ENCODE measurements at regions not wholly inside any gene's neighbourhood (a gene's known extent, or its start where the extent isn't known, plus 50 kb on each side); places are given as distances from the start of the nearest gene placed in this dataset.
A peak's percentile ranks its signal among the peaks of the same experiment; 100 is the strongest.

- in situ Hi-C loops (cut with HindIII; ENCODE audit: low pct_ligation_motif_present, low pct_unique_long_range_greater_than_20kb, low sequenced_read_pairs): no loop called here
- no peak for DNase-seq
Measured at GRCh38 chr2:18136881-18137475, 258.5 kb downstream of the KCNS3 start.

- in situ Hi-C loops (cut with HindIII; ENCODE audit: low pct_ligation_motif_present, low pct_unique_long_range_greater_than_20kb, low sequenced_read_pairs): no loop called here
- DNase-seq: no peak
Measured at GRCh38 chr2:18133310-18133709, 254.8 kb downstream of the KCNS3 start.

GRCh38 chr2:18132697-18133096 lies 254.2 kb downstream of the KCNS3 start:
- in situ Hi-C loops (cut with HindIII; ENCODE audit: low pct_ligation_motif_present, low pct_unique_long_range_greater_than_20kb, low sequenced_read_pairs): no loop called here
- DNase-seq: no peak

- in situ Hi-C loops (cut with HindIII; ENCODE audit: low pct_ligation_motif_present, low pct_unique_long_range_greater_than_20kb, low sequenced_read_pairs): no loop called here
- no peak for DNase-seq
Measured at GRCh38 chr2:18131761-18132160, 253.3 kb downstream of the KCNS3 start.

- in situ Hi-C loops (cut with HindIII; ENCODE audit: low pct_ligation_motif_present, low pct_unique_long_range_greater_than_20kb, low sequenced_read_pairs): no loop called here
- DNase-seq: no peak
Measured at GRCh38 chr2:18129348-18129747, 250.9 kb downstream of the KCNS3 start.

GRCh38 chr2:18125303-18125702 lies 246.8 kb downstream of the KCNS3 start:
- no peak for DNase-seq
- in situ Hi-C loops (cut with HindIII; ENCODE audit: low pct_ligation_motif_present, low pct_unique_long_range_greater_than_20kb, low sequenced_read_pairs): no loop called here

GRCh38 chr2:18124116-18124835 lies 245.8 kb downstream of the KCNS3 start:
- no peak for DNase-seq
- in situ Hi-C loops (cut with HindIII; ENCODE audit: low pct_ligation_motif_present, low pct_unique_long_range_greater_than_20kb, low sequenced_read_pairs): no loop called here

- no peak for DNase-seq
- in situ Hi-C loops (cut with HindIII; ENCODE audit: low pct_ligation_motif_present, low pct_unique_long_range_greater_than_20kb, low sequenced_read_pairs): no loop called here
Measured at GRCh38 chr2:18123577-18123976, 245.1 kb downstream of the KCNS3 start.

GRCh38 chr2:18123211-18123570 lies 244.7 kb downstream of the KCNS3 start:
- DNase-seq: no peak
- in situ Hi-C loops (cut with HindIII; ENCODE audit: low pct_ligation_motif_present, low pct_unique_long_range_greater_than_20kb, low sequenced_read_pairs): no loop called here

- in situ Hi-C loops (cut with HindIII; ENCODE audit: low pct_ligation_motif_present, low pct_unique_long_range_greater_than_20kb, low sequenced_read_pairs): no loop called here
- DNase-seq: no peak
Measured at GRCh38 chr2:18122544-18123210, 244.2 kb downstream of the KCNS3 start.

- no peak for DNase-seq
- in situ Hi-C loops (cut with HindIII; ENCODE audit: low pct_ligation_motif_present, low pct_unique_long_range_greater_than_20kb, low sequenced_read_pairs): no loop called here
Measured at GRCh38 chr2:18119883-18120282, 241.4 kb downstream of the KCNS3 start.

GRCh38 chr2:18118703-18119102 lies 240.2 kb downstream of the KCNS3 start:
- no peak for DNase-seq
- in situ Hi-C loops (cut with HindIII; ENCODE audit: low pct_ligation_motif_present, low pct_unique_long_range_greater_than_20kb, low sequenced_read_pairs): no loop called here

GRCh38 chr2:18117592-18117991 lies 239.1 kb downstream of the KCNS3 start:
- in situ Hi-C loops (cut with HindIII; ENCODE audit: low pct_ligation_motif_present, low pct_unique_long_range_greater_than_20kb, low sequenced_read_pairs): no loop called here
- DNase-seq: peak; percentile 72

GRCh38 chr2:18110222-18110621 lies 231.8 kb downstream of the KCNS3 start:
- in situ Hi-C loops (cut with HindIII; ENCODE audit: low pct_ligation_motif_present, low pct_unique_long_range_greater_than_20kb, low sequenced_read_pairs): no loop called here
- no peak for DNase-seq

- no peak for DNase-seq
- in situ Hi-C loops (cut with HindIII; ENCODE audit: low pct_ligation_motif_present, low pct_unique_long_range_greater_than_20kb, low sequenced_read_pairs): no loop called here
Measured at GRCh38 chr2:18106841-18107240, 228.4 kb downstream of the KCNS3 start.

- in situ Hi-C loops (cut with HindIII; ENCODE audit: low pct_ligation_motif_present, low pct_unique_long_range_greater_than_20kb, low sequenced_read_pairs): no loop called here
- DNase-seq: no peak
Measured at GRCh38 chr2:18105929-18106328, 227.5 kb downstream of the KCNS3 start.

GRCh38 chr2:18104595-18105224 lies 226.2 kb downstream of the KCNS3 start:
- in situ Hi-C loops (cut with HindIII; ENCODE audit: low pct_ligation_motif_present, low pct_unique_long_range_greater_than_20kb, low sequenced_read_pairs): no loop called here
- DNase-seq: no peak

GRCh38 chr2:18096836-18097405 lies 218.5 kb downstream of the KCNS3 start:
- in situ Hi-C loops (cut with HindIII; ENCODE audit: low pct_ligation_motif_present, low pct_unique_long_range_greater_than_20kb, low sequenced_read_pairs): no loop called here
- DNase-seq: no peak

GRCh38 chr2:18094277-18094676 lies 215.8 kb downstream of the KCNS3 start:
- in situ Hi-C loops (cut with HindIII; ENCODE audit: low pct_ligation_motif_present, low pct_unique_long_range_greater_than_20kb, low sequenced_read_pairs): no loop called here
- no peak for DNase-seq

Data from ACHN (cell line).